ENCODE measurements at regions not wholly inside any gene's neighbourhood (a gene's known extent, or its start where the extent isn't known, plus 50 kb on each side); places are given as distances from the start of the nearest gene placed in this dataset.

DNA sequence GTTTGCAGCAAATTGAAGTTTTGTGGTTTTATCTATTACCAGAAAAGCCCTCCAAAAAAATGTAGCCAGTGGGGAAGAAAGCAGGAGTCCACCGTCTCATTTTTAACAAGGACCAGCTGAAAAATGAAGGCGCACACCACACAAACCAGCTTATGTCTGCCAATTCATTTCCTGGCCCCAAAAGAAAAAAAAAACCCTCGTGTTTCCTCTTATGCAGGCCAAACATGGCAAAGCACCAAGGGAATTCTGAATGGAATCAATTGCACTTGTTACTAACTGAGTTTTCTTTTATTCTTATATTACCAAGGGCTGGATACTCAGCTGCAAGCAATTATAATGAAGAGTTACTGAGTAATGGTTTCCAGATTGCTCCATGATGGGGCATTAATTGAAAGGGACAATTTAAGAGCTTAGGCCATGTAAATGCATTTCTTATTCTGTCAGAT is 428.3 kb upstream of the NPVF start:
- TF ChIP-seq, protein P1, sequence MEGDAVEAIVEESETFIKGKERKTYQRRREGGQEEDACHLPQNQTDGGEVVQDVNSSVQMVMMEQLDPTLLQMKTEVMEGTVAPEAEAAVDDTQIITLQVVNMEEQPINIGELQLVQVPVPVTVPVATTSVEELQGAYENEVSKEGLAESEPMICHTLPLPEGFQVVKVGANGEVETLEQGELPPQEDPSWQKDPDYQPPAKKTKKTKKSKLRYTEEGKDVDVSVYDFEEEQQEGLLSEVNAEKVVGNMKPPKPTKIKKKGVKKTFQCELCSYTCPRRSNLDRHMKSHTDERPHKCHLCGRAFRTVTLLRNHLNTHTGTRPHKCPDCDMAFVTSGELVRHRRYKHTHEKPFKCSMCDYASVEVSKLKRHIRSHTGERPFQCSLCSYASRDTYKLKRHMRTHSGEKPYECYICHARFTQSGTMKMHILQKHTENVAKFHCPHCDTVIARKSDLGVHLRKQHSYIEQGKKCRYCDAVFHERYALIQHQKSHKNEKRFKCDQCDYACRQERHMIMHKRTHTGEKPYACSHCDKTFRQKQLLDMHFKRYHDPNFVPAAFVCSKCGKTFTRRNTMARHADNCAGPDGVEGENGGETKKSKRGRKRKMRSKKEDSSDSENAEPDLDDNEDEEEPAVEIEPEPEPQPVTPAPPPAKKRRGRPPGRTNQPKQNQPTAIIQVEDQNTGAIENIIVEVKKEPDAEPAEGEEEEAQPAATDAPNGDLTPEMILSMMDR (IDR thresholded peaks at IDR 0.05) = no peak
- TF ChIP-seq POLR2A (IDR thresholded peaks at IDR 0.05) = no peak
